ENCODE measurements at regions not wholly inside any gene's neighbourhood (a gene's known extent, or its start where the extent isn't known, plus 50 kb on each side); places are given as distances from the start of the nearest gene placed in this dataset.

DNA sequence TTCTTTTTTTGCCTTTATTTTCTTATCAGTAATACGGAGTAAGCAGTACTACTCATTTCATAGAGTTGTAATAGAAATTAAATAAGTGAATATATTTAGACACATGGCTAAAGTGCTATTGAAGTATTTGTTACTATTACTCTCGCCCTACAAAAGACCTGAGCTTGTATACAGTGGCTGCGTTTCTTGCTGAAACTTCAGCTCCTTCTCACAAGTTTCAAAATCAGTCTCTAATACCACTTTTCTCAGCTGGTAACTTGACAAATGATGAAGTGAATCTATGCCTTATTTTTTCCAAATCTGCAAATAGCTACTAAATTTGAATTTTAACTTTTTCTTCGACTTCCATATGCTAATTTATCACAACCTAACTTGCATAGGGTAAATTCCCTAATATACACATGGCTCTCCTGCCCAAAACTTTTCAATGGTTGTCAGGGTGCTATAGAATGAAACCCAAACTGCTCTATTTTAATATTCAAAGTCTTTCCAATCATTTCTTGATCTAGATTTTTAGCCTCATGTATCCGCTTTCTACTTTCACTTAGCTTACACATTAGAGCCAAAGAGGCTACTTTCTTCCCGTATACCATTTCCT is 347.8 kb upstream of the GULP1 start:
- no peak for DNase-seq

GRCh38 chr2:187949859-187950258 is 341.8 kb upstream of the GULP1 start:
- DNase-seq, result no peak

- no peak for DNase-seq
These were observed 340.0 kb upstream of the GULP1 start for GRCh38 chr2:187951470-187952218.

DNA sequence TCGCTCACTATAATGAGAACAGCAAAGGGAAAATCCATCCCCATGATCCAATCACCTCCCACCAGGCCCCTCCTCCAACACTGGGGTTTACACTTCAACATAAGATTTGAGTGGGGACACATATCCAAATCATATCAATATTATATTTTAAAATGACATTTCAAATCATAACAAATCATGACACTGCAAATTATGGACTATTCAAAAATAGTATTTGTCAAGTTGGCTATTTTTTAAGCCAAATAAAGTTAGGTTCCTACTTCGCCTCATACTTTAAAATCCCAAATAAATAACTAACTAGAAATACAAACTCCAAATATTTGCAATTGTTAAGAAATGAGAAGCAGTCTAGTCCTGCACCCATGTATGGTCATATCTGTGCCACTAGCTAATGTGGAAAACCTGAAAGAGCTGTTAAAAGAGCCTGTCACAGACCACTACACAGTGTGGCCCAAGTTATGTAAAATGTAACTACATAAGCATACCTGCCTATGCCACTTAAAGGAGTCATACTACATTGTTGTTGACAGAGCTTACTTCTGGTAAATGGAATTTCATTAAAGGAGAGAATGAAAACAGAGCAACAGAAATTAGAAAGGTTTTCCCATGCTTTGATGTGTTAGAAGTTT is 334.7 kb upstream of the GULP1 start:
- DNase-seq, result no peak

DNA sequence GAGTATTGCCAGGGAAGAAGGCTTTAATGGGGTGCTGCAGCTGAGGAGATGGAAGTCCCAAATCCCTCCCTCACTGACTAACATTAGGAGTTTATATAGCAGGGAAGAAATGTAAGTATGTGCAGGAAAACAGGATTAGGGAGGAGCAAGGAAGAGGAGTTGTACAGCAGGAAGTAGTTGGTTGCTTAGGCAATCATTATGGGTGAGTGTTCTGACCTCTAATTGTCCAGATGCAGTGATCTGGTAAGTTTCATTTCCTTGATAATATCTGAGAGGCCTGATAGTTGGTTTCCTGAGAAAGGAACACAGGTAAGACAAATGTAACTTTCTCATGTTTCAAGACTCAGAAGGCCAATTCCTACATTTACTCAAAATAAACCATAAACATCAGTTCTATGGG is 331.9 kb upstream of the GULP1 start:
- no peak for DNase-seq

- DNase-seq, result no peak
These were observed 329.1 kb upstream of the GULP1 start for GRCh38 chr2:187962538-187962937.

- no peak for DNase-seq
These were observed 326.9 kb upstream of the GULP1 start for GRCh38 chr2:187964746-187965145.

GRCh38 chr2:187966924-187967323 is 324.8 kb upstream of the GULP1 start:
- DNase-seq, result no peak

GRCh38 chr2:187971893-187972292 is 319.8 kb upstream of the GULP1 start:
- DNase-seq, result no peak

DNA sequence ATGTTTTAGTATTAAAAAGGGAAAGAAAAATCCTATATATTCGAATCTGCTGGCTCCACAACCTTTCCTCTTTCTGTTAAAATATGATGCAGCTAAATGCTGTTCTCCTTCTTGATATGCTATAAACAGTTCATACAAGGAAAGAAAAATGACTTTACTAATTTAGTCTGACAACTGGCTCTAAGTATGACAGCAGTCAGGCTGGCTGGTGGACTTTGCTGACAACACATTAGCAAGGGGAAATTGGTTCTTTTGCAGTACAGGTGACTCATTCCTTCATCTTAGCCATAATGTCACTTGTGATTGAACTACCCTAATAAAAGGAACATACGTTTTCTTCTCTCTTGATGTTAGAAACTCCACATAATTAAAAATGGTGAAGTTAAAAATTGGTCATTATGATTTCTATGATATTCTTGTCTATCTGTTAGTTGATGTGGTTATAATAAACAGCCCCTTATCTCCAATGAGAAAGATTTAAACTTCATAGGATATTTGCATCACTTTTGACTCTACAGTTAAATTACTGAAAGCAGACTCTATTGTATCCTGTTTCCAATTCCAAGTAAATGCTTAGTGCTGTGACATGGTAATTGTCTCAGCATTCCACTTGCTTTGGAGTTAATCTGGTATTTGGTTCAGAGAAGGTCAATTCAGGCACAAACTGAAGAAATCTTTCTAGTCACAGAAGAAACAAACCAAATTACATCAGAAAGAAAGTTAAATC is 315.3 kb upstream of the GULP1 start:
- no peak for DNase-seq

- no peak for DNase-seq
These were observed 314.7 kb upstream of the GULP1 start for GRCh38 chr2:187976986-187977333.

- DNase-seq, result no peak
These were observed 313.3 kb upstream of the GULP1 start for GRCh38 chr2:187978356-187978755.

- no peak for DNase-seq
These were observed 309.0 kb upstream of the GULP1 start for GRCh38 chr2:187982668-187983067.

DNA sequence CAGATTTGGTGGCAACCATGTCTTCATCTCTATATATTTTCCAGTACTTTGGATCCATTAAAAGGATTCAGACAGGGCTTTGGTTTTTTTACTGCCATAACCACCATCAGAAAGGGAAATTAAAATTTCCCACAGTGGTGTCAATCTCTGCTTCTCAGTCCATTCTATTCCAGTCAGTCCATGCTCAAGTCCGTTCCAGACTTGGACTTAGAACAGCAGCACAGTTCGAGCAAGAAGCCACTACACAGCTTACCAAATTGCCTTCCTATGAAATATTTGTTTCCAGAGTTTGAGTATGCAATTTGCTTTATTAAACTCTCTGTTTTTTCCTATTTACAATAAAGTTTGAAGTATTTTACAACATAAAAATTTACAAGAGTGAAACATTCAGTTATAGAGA is 306.5 kb upstream of the GULP1 start:
- DNase-seq, result no peak

- no peak for DNase-seq
These were observed 305.8 kb upstream of the GULP1 start for GRCh38 chr2:187985923-187986322.

- no peak for DNase-seq
These were observed 305.1 kb upstream of the GULP1 start for GRCh38 chr2:187986390-187987105.

GRCh38 chr2:187988348-187988747 is 303.3 kb upstream of the GULP1 start:
- no peak for DNase-seq

GRCh38 chr2:187989925-187990623 is 301.6 kb upstream of the GULP1 start:
- no peak for DNase-seq

DNA sequence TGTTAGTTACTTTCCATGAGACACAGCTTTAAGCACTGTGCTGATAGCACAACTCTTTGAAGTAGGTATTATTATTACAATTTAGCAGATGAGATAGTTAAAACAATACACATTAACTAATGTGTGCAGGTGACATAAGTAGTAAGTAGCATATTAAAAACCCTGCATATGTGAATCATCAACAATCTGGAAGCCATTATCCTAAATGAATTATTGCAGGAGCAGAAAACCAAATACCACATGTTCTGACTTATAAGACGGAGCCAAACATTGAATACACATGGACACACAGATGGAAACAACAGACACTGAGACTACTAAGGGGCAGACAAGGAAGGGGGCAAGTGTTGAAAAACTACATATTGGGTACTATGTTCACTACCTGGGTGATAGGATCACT is 300.3 kb upstream of the GULP1 start:
- no peak for DNase-seq

DNA sequence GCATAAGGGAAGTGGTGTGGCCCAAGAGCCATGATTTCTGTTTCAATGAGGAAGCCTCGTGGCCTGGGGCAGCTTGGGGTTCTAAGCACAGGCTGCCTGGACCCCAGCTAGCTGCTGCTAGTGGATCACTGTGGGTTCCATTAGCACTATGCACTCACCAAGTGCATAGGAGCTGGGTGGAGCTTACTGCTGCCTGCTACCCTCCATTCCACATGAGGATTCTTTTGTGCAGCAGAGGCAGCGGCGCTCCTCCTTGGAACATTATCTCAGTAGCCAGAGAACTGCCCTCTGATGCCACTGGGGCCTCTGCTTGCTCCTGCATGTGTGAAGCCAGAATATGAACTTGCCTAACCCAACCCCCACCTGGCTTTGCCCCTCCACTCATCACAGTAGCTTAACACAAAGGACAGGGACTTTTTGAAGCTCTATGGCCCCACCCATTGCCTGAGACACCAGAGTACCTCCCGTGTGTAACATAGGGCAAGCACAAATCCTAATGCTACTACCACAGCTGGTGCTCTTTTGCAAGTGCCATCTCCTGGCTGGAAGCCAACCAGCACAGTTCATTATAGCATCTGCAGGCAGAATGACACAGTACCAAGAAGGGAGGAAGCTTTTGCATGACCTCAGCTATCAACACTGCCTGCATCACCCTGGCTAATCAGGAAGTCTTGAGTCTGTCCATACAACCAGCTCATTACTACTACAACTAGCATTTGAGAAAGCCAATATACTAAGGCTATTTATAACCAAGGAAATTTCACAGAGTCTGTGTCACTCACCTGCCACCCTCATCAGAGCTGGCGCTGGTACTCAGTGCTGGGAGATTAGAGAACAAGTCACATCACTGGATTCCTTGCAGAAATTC is 297.0 kb upstream of the GULP1 start:
- DNase-seq, result peak; percentile 79

GRCh38 chr2:187995556-187995955 is 296.1 kb upstream of the GULP1 start:
- no peak for DNase-seq

GRCh38 chr2:187996630-187997029 is 295.0 kb upstream of the GULP1 start:
- DNase-seq, result no peak

Measured in COR-L47 (cell line).